LNCaP clone FGC (cell line): ENCODE measurements at regions not wholly inside any gene's neighbourhood (a gene's known extent, or its start where the extent isn't known, plus 50 kb on each side); places are given as distances from the start of the nearest gene placed in this dataset.

Experiments used
- DNase-seq: peaks from one replicate; pipeline ENCODE4 v3.0.0-alpha.2; 2011; ENCODE audit warnings: low read depth
- H3K4me3 ChIP-seq: 2 replicates; pipeline ENCODE4 v1.5.1; 2011; ENCODE audit warnings: mild to moderate bottlenecking, low read depth, low read length, control low read depth
- TF ChIP-seq, protein P1 (sequence below): IDR thresholded peaks from 2 replicates; pipeline ENCODE4 v1.5.1; 2012; ENCODE audit warnings: mild to moderate bottlenecking; ENCODE audit not compliant: control insufficient read depth, insufficient read depth; ENCODE audit errors: extremely low read depth

DNA sequence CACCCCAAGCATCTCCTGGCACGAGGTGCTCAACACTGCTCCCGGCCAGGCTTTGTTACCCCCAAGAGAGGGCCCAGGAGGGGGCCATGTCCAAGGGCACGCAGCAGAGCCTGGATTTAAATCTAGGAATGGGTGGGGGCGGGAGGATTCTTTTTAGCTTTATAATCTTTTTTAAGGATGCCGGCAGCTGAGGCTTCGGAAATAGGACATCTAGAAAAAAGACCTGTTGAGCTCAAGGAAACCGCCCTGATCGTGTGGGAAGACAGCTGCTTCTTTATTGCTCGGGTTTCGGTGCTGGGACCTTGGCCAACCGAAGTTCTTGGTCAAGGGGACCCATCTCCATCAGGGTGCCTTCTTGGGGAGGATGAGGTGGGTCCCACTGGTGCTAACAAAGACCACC lies 317.9 kb downstream of the CTTN start:
- TF ChIP-seq, protein P1, sequence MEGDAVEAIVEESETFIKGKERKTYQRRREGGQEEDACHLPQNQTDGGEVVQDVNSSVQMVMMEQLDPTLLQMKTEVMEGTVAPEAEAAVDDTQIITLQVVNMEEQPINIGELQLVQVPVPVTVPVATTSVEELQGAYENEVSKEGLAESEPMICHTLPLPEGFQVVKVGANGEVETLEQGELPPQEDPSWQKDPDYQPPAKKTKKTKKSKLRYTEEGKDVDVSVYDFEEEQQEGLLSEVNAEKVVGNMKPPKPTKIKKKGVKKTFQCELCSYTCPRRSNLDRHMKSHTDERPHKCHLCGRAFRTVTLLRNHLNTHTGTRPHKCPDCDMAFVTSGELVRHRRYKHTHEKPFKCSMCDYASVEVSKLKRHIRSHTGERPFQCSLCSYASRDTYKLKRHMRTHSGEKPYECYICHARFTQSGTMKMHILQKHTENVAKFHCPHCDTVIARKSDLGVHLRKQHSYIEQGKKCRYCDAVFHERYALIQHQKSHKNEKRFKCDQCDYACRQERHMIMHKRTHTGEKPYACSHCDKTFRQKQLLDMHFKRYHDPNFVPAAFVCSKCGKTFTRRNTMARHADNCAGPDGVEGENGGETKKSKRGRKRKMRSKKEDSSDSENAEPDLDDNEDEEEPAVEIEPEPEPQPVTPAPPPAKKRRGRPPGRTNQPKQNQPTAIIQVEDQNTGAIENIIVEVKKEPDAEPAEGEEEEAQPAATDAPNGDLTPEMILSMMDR = no peak
- H3K4me3 ChIP-seq = no peak overlapping the region
- DNase-seq = no peak

DNA sequence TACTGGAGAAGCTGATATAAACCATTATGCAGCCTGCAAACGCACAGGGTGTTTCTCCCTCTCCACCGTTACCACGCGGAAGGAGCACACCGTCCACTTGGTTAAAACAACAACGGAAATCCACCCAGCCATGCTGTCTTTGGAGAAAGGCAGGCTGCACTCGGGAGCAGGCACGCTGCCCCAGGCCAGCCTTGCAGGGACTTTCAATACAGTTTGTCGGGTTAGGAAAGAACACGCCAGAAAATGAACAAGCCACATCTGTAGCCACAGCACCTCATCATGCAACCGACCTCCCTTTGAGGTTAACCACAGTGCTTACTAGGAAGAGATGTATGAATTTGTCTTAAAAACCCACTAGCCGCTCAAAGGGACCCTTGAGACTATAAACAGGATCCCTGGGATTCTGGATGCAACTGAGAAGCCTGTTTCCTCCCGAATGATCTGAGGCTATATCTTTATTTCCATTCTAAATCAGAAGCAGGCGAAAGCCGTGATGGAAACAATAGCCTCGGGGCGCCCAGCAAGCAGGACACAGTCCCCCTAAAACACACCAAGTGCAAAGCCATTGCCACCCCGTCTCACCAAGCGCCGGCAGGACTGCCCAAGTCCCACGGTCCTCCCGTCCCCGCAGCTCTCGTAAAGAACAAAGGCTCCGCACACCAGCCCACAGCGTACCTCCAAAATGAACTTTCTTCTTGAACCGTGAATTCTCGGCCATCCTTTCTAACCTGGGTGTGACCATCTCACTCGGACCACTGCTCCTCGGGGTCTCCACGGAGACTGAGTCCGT lies 318.9 kb downstream of the CTTN start:
- no peak for DNase-seq
- TF ChIP-seq, protein P1 = no peak
- H3K4me3 ChIP-seq = no peak overlapping the region

- DNase-seq = no peak
- H3K4me3 ChIP-seq = no peak overlapping the region
- TF ChIP-seq, protein P1 = no peak
These were observed 319.7 kb downstream of the CTTN start for GRCh38 chr11:70717936-70718595.

DNA sequence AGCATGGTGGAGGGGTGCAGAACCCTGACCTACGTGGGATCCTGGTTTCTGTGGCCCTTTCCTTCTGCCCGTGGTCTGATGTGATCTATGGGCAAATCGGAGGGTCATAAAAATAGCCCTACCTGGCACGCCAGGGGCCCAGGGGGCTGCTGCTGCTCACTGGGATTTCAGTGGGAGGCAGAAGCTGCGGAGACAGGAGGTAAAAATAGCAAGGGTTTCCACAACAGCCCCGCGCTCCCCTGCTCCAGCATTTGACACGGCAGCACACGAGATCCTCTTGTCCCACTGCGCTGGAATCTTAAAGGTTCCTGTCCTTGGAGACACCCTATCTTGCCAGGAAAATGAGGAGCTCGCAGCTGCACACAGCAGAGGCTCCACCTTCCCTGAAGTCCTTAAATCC lies 321.2 kb downstream of the CTTN start:
- no peak overlapping the region for H3K4me3 ChIP-seq
- DNase-seq = no peak
- TF ChIP-seq, protein P1 = no peak

GRCh38 chr11:70720281-70720680 lies 322.0 kb downstream of the CTTN start:
- no peak for DNase-seq
- TF ChIP-seq, protein P1 = no peak
- no peak overlapping the region for H3K4me3 ChIP-seq

GRCh38 chr11:70721006-70721405 lies 322.7 kb downstream of the CTTN start:
- H3K4me3 ChIP-seq = no peak overlapping the region
- TF ChIP-seq, protein P1 = no peak
- no peak for DNase-seq
